ENCODE measurements at regions not wholly inside any gene's neighbourhood (a gene's known extent, or its start where the extent isn't known, plus 50 kb on each side); places are given as distances from the start of the nearest gene placed in this dataset.

- CTCF ChIA-PET (ENCODE audit: low intra/inter-chr PET ratio, low total read pairs), result no interaction called here
- BruUV-seq (replicated peaks), result no TSS peak
- in situ Hi-C loops (cut with HindIII; ENCODE audit: extremely low pct_ligation_motif_present, low pct_unique_long_range_greater_than_20kb), result no loop called here
- TF ChIP-seq KDM3A (CRISPR knock-in tag; IDR thresholded peaks at IDR 0.05; ENCODE audit: low read depth) (no peak), JUND (CRISPR knock-in tag; IDR thresholded peaks at IDR 0.05) (no peak), ZNF30 (CRISPR knock-in tag; IDR thresholded peaks at IDR 0.05) (no peak), PBX2 (CRISPR knock-in tag; IDR thresholded peaks at IDR 0.05) (no peak), HNRNPH1 (optimal IDR thresholded peaks at IDR 0.05; ENCODE audit: low read depth, low read length) (no peak), TFE3 (CRISPR knock-in tag; IDR thresholded peaks at IDR 0.05) (no peak), RBFOX2 (IDR thresholded peaks at IDR 0.05; ENCODE audit: low read depth, low read length) (no peak), ARID5B (CRISPR knock-in tag; IDR thresholded peaks at IDR 0.05) (no peak), MBNL3 (CRISPR knock-in tag; conservative IDR thresholded peaks at IDR 0.05) (no peak), MLX (CRISPR knock-in tag; IDR thresholded peaks at IDR 0.05) (no peak), GTF3A (CRISPR knock-in tag; conservative IDR thresholded peaks at IDR 0.05) (no peak), ZNF543 (CRISPR knock-in tag; IDR thresholded peaks at IDR 0.05) (no peak), KLF11 (CRISPR knock-in tag; IDR thresholded peaks at IDR 0.05) (no peak), CENPBD1 (CRISPR knock-in tag; IDR thresholded peaks at IDR 0.05; ENCODE audit: borderline replicate concordance, low read depth) (no peak), TRIM24 (CRISPR knock-in tag; IDR thresholded peaks at IDR 0.05) (no peak), PATZ1 (CRISPR knock-in tag; IDR thresholded peaks at IDR 0.05) (no peak)
These were observed 84.5 kb upstream of the RALGAPA2 start for GRCh38 chr20:20796766-20797440.

More at GRCh38 chr20:20796766-20797440, 84.5 kb upstream of the RALGAPA2 start:
- H3K9ac ChIP-seq (ENCODE audit: insufficient read depth, low read depth, low read length), result no peak overlapping the region
- FAIRE-seq (no peak), ATAC-seq (peak; percentile 41; the same call in 2 of the 3 replicates), DNase-seq (ENCODE audit: low spot score) (no peak)
- H3K4me3 ChIP-seq (replicated peaks in 1 of 3; ENCODE audit: insufficient read depth in 1 of 3, low read depth in 2 of 3, low read length in 3 of 3), result no peak overlapping the region
- H3K4me1 ChIP-seq (ENCODE audit: insufficient read depth, low read length), result peaks cover 6% of the 10 kb centered on the region; the same call in 1 of the 2 replicates
- no peaks in the 10 kb centered on the region for H3K9me3 ChIP-seq (ENCODE audit: low read length)
- POLR2A ChIA-PET, result no interaction called here
- no peak overlapping the region for H3K27ac ChIP-seq (ENCODE audit: extremely low read length, insufficient read depth, low read length)
- no peak overlapping the region for H3K4me2 ChIP-seq (ENCODE audit: low read depth, low read length)
- 63% methylated on average over 18 of the region's 18 CpGs for whole genome bisulfite sequencing (ENCODE audit: low lambda C conversion rate)
- peaks cover 0 to 2% of the 10 kb centered on the region in 2 experiments; a peak in 1 of 5 replicates for H3K27me3 ChIP-seq (ENCODE audit: control insufficient read depth in 1 of 2, insufficient read depth in 2 of 2, low read length in 2 of 2)
- no peaks in the 10 kb centered on the region for H4K20me1 ChIP-seq (ENCODE audit: insufficient read depth, low read length)
- H3K79me2 ChIP-seq (ENCODE audit: insufficient read depth, low read length), result no peaks in the 10 kb centered on the region
- no peak overlapping the region for H2AFZ ChIP-seq (ENCODE audit: low read length)
- H3K36me3 ChIP-seq (replicated peaks in 1 of 2; ENCODE audit: control insufficient read depth in 1 of 2, insufficient read depth in 2 of 2, low read length in 2 of 2), result no peaks in the 10 kb centered on the region
- intact Hi-C loops (cut with micrococcal nuclease; ENCODE audit: unreplicated experiment), result no loop called here
